Effector CD4-positive, alpha-beta T cell (primary cell): ENCODE measurements at regions not wholly inside any gene's neighbourhood (a gene's known extent, or its start where the extent isn't known, plus 50 kb on each side); places are given as distances from the start of the nearest gene placed in this dataset.
"Not testable (repeated sequence)": the region's sequence is repeated elsewhere in the genome, so short reads cannot be mapped to it uniquely, and the experiment has no call there.

ENCODE experiments used
- DNase-seq: peaks from one replicate; pipeline ENCODE4 v3.0.0-alpha.2; 2020

DNA sequence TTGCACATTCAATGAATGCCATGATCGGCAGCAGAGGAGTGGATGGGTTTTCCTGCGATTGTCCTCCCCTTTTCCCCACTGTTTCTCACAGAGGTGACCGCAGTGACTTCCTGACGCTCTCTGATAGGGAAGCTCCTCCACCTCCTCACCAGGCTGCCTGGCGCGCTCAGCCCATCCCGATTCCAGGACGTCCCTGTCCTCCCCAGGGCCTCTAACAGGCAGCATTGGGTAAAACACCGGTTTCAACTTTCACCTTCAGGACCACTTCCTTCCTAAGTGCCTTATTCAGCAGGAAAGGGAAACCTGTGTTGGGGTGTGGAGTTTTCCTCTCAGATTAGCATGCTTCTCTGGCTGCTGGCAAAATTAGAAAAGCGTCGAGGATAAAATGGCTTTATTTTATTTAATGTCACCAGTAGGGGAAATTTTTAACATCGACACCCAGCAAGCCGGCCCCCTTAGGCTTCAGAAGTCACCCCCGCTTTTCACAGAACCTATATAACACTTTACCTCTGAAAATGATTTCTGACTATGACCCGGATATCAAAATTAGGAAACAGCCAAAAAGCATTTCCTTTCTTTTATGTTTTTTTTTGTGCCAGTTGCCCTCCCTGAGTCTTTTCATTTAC, 570.4 kb upstream of the GJE1 start:
- DNase-seq: no peak

DNA sequence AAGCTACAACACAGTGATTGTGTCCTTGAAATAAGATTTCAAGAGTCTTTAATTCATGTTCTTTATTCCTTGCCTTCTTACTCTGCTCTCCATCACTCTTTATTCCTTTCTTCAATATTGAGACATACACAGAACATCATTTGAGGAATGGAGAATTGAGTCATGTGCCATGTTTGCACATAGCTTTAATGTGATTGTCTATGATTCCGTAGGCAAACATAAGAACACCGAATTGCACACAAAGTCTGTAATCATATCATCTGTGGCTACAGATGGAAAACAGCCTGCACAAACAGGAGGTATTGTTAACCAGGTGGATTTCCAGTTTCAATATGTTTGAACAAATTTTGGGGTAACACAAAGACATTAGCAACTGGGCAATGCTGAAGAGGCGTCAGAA, 571.6 kb upstream of the GJE1 start:
- no peak for DNase-seq

DNA sequence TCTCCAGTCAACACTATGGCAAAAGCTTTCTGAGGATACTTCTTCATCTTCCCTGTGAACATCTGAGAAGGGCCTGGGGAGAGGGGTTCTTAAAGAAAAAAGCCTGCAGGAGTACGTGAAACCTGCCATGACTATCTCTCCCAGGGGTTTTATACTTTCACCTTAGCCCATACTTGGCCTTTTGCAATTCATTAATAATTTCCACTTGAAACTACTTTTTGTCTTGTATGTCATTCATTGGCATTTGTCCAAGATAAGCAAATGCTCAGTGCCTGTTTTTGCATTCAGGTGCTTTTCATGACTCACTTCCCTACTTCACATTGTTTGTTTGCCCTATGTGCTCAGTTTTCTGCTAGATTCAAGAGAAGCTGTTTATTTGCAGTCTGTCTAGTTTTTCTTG, 580.3 kb upstream of the GJE1 start:
- DNase-seq: no peak

DNA sequence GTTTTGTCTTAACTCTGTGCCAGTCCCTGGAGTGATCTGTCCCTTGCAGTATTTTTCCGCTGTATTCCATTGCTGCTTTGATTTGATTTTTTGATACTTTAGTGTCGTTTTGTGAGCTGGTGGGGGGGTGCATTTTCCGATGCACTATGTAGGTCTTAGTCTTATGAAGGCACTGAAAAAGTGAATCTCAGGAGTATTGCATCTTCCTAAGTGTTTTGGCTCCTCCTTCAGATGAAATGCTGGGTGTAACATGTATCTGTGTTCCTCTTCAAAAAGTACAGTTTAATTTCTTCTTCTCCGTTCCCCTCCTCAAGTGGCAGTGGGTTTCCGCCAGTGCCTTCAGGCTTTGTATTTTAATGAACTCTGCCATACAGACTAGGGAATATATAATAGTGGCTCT, 580.7 kb upstream of the GJE1 start:
- no peak for DNase-seq

DNA sequence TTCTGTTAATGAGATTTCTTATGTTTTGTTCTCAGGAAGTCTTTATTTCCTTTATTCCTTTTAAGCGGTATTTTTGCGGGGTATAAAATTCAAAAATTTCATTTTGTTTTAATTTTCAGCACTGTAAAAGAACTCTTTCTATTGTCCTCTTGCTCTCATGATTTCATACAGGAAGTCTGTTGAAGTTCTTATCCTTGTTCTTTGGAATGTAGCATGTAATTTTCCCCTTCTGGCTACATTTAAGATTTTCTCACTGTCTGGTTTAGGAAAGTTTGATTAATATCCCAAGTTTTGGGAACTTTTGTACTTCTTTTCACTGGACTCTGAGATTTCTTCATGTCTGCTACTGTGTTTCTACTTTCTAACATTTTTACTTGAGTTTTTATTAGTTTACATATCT, 581.4 kb upstream of the GJE1 start:
- DNase-seq: no peak

DNA sequence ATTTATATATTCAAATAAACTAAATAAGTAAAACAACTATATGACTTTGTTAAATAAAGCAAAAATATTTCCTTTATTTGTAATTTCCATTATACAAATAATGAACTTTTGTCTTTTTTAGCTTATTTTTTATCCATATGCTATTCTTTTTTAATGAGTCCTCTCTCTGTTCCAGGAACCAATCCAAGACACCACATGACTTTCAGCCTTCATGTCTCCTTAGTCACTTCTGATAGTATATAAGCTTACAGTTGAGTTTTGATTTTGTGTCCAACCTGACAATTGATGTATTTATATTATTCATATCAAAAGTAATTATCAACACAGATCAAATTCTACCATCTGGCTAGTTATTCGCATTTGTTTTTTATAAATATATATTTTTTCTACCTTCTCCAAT, 582.3 kb upstream of the GJE1 start:
- DNase-seq: no peak

DNA sequence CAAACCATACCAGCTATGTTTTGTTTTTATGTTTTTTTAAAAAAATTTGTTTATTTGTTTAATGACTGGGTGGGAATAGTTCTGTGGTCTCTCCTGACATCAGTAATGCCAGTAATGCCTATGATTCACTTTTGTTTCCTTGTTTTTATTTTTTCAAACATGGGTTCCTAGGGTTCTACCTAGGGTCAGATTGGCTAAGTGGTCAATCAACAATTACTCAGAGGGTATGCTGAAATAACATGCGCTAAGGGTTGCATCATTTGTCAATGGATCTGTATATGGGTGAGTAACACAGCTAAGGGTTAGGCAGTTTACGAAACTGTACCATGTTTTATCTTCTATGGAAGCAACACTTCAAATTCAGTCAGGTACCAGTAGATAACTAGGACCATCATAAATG, 583.8 kb upstream of the GJE1 start:
- no peak for DNase-seq

DNA sequence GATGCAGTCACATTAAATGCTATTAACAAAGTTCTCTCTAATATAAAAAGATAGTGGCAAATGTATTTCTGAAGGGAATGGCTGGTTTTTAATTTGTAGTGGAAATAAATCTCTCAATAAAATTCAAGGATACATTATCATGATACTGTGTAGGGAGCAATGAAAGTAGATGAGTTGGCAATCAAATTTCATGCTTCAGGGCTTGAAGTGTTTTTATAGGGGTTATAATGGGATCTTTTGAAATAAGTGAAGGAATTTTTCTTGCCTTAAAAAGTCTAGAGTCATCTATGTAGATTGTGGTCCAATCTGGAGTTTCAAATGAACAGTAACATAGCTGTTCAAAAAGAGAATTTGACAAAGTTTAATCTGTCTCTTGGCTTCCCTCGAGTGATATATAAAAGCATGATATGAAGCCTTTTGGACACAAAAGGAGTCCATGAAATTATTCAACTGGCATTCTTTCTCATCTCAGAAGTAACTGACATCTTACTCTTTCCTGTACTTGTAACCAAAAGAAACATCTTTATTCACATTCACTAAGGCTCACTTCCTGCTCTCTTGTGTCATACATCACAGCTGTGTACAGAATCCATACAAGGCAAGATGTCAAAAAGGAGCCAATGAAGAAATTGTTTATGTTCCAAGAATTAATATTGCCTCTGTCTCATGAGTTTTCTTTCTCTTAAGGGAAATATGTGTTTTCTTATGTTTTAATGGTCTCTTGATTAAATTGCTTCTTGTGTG, 591.0 kb upstream of the GJE1 start:
- DNase-seq: no peak

DNA sequence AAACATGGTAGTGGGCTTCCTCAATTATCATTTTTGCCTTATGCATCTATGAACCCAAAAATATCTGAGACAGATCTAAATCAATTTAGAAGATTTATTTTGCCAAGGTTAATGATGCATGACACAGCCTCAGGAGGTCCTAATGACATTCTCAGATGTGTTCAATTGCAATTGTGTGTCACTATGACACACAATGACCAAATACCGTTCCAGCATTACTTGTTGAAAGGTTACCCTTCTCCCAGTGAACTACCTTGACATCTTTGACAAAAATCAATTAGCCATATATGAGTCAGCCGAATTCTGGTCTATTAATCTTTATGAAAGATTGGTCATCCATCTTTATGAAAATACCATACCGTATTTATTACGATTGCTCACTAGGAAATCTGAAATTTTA, 592.5 kb upstream of the GJE1 start:
- no peak for DNase-seq

DNA sequence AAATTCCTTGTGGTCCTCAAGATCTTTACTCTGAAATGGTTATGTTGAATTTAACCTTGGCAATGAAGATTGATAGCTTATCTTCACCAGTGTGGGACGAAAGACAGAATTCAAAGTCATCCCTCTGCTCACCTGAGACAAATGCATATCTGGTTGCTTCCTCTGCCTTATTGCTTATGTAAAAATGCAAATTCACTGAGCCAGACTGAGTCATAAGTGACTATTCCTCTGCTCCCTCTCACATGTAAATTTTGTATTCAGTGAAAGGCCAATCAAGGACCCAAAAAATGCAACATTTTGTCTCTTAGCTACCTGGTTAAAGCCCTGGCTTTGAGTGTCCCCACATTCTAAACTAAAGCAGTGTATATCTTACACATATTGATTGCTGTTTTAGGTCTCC, 593.1 kb upstream of the GJE1 start:
- no peak for DNase-seq

DNA sequence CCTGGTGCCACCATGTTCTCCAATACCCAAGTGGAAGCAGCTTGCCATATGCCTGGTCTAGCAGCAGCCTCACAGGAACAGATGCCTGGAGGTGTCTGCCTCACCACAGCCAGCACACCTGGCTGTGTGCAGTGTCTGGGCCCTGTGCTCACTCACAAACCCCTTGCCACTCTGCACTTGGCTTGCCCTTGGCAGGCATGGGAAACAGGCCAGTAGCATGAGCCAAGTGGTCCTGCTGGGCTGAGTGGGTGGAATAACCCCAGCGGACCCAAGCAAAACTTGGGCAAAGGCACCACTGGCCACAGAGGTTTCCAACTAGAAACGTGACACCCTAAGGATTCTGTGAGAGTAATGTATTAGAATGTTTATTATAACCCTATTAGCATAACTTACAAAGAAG, 600.5 kb upstream of the GJE1 start:
- DNase-seq: no peak

DNA sequence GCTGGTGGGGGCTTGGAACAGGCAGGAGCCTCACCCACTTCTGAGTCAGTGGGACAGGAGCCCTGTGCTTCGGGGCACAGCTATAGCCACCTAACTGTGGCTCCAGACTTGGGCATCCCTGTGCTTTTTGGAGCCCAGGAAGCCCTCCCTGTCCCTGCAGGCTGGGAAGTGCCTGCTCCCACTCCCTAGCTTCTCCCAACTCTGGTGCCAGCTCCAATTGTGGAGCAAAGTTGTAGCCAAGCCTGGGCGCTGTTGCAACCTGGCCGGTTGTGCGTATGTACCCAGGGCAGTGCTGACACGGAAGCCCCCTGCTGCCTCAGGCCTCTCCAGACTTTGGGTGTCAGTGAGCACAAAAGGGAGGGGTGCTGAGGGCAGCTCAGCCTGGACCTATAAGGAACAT, 601.7 kb upstream of the GJE1 start:
- no peak for DNase-seq

DNA sequence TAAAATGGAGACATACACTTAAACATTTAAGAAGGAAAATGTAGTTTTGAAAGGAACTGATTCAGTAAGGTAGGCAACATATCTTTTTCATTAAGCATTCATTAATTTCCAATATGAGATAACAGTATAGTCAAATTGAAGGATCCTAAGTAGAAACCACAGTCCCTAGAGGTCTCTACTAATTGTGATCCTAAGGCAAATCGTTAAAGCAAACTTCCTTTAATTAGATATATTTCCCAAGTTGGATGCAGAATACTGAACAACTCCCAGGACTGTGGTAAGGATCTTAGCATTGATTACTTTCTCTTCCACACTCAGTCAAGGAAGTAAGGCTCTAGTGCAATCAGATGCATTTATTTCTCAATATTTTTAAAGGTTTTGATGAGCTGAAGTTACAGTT, 604.1 kb upstream of the GJE1 start:
- DNase-seq: no peak

DNA sequence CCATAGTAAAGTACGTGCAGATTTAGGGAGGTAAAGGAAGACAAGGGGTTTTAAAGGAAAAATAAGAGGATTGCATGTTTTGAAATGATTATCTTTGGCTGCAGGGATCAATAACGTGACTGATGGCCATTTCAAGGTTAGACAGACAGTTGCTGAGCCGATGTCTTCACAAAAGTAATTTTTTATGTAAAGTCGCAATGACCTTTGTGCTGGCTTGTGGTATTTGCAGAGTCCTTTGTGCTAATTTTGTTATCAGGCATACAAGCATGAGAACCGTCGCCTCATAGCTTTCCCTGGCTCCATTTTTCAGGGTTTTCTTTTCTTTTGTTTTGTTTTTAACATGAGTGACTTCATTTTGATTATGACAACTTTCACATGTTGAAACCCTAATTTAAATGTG, 605.7 kb upstream of the GJE1 start:
- DNase-seq: no peak

DNA sequence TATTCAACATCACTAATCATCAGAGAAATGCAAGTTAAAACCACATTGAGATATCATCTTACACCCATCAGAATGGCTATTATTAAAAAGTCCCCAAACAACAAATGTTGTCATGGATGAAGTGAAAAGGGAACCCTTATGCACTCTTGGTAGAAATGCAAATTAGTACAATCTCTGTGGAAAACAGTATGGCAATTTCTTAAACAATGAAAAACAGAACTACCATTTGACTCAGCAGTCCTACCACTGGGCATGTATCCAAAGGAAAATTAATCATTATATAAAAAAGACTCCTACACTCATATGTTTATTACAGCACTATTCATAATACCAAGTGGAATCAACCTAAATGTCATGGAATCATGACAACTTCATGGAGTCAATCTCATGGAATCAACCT, 611.3 kb upstream of the GJE1 start:
- no peak for DNase-seq

DNA sequence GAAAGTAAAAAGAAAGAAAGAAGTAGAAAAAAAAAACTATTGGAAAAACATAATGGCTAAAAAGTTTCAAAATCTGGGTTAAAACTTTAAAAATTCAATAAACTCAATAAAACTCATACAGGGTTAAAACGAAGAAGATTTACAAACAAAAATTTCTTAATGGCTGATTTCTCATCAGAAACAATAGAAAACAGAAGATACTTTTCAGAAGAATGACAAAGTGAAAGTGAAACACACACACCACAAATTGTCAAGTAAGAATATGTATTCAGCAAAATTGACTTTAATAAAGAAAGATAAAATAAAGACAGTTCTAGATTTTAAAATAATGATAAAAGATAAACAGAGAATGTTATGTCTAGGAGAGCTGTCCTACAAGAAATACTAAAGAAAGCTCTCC, 618.9 kb upstream of the GJE1 start:
- no peak for DNase-seq

DNA sequence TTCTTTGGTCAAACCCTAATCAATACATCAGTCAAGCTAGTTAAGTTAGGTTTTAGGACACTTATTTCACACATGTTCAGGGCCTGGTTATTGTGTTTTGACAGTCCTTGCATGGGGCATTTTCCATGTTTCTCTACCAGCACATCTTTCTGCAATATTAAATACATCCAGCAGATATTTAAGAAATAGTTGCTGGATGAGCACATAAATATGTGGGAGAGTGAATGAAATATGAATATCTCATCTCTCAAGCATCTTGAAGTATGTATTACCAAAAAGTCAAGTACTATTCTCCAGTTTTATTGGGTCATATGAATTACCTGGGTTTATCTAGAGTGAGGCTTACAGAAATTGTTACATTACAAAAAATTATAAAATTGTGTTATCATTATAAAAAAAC, 621.9 kb upstream of the GJE1 start:
- DNase-seq: no peak

DNA sequence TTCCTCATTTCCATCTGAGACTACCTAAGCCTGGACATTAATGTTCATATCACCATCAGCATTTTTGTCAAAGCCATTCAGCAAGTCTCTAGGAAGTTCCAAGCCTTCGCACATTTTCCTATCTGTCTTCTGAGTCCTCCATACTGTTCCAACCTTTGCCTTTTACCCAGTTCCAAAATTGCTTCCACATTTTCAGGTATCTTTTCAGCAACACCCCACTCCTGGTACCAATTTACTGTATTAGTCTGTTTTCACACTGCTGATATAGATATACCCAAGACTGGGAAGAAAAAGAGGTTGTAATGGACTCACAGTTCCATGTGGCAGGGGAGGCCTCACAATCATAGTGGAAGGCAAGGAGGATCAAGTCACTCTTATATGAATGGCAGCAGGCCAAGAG, 626.7 kb upstream of the GJE1 start:
- not testable (repeated sequence) for DNase-seq

DNA sequence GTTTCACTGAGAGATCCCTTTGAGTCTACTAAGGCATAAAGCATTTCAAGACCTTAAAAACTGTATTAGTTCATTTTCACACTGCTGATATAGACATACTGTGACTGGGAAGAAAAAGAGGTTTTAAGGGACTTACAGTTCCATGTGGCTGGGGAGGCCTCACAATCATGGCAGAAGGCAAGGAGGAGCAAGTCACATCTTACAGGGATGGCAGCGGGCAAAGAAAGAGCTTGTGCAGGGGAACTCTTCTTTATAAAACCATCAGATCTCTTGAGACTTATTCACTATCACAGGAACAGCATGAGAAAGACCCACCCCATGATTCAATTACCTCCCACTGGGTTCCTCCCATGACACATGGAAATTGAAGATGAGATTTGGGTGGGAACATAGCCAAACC, 628.4 kb upstream of the GJE1 start:
- not testable (repeated sequence) for DNase-seq

DNA sequence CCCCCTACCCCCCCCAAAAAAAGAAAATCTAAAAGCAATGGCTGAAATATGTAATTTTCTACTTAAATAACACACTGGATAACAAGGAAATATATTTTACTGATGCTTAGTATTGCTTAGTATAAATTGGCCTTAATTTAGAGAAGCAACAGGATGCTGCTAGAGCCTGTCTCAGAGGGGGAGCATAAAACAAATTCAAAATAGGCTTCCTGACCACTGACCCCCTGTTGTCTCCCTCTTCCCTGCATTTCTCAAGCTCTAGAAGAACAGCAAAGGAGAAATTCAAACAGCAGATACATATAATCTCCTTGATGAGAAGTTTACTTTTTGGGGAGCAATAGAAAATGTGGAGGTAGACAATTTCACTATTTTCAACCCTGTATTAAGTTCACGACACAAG, 631.1 kb upstream of the GJE1 start:
- DNase-seq: no peak

DNA sequence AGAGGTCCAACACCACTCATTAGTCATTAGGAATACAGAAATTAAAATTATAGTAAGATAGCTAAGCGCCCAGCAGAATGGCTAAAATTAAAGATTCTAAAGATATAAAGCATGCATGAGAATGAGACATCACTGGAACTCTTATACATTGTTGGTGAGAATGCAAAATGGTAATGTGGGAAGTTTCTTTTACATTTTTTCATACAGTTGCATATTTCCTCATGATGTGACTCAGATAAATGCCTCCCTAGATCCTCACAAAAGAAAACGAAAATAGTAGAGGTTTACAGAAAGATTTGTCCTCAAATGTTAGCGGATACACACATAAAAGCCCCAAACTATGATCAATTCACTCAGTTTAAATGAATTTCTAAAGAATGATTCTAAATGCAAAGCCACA, 633.7 kb upstream of the GJE1 start:
- no peak for DNase-seq

DNA sequence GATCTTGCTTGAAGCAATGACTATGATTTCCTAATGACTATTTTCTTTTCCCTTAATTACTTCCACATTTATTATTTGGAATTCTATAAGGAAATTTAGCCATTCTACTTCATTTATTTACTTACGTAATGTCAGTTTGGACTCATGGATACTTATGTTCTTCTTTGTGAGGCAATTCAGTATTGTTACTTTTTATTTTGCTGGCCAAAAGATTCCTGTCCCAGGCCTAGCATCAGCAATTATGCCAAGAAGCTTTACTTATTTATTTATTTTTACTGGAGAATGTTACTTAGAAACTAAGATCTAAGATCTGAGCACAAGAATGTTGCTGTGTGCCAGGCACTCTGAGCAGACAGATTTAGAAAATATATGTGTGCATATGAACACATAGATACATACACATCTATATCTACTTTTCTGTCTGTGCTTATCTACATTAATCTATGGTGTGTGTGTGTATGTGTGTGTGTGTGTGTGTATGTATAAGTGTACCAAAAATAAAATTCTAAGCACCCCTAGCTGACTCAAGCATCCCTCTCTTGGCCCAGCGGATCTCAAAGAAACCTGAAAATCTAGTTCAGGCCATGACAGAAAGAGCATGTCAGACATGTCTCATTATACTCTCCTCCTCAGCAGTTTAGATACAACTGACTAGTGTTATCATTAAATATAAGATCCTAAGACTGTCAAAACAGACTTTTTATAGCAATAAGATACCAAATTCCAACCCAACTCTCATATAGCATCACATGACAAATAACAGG, 640.0 kb upstream of the GJE1 start:
- DNase-seq: no peak

DNA sequence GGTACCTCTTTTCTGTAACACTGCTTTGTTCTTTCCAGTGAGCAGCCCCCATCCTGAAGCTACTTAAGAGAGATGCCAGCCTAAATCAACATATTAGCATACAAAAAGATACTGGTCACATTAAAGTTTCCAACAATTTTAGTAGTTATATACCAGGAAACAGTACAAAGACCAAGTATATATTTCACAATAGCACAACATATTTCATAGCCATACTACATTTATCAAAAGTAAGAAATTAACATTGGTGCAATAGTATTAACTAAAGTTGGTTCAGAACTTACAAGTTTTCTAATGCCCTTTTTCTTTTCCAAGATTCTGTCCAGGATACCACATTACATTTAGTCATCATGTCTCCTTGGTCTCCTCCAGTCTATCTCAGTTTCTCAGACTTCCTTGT, 641.0 kb upstream of the GJE1 start:
- no peak for DNase-seq

DNA sequence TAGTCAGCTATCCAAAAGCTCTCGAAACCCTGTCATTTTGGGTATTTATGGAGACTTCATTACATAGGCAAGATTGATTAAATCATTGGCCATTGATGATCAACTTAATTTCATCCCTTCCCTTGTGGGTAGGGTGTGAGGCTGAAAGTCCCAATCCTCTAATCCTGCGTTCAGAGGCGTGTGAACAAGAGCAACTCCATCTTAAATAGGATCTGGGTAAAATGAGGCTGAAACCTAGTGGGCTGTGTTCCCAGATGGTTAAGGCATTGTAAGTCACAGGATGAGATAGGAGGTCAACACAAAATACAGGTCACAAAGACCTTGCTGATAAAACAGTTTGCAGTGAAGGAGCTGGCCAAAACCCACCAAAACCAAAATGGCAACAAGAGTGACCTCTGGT, 641.7 kb upstream of the GJE1 start:
- DNase-seq: no peak
